ENCODE measurements at regions not wholly inside any gene's neighbourhood (a gene's known extent, or its start where the extent isn't known, plus 50 kb on each side); places are given as distances from the start of the nearest gene placed in this dataset.

DNA sequence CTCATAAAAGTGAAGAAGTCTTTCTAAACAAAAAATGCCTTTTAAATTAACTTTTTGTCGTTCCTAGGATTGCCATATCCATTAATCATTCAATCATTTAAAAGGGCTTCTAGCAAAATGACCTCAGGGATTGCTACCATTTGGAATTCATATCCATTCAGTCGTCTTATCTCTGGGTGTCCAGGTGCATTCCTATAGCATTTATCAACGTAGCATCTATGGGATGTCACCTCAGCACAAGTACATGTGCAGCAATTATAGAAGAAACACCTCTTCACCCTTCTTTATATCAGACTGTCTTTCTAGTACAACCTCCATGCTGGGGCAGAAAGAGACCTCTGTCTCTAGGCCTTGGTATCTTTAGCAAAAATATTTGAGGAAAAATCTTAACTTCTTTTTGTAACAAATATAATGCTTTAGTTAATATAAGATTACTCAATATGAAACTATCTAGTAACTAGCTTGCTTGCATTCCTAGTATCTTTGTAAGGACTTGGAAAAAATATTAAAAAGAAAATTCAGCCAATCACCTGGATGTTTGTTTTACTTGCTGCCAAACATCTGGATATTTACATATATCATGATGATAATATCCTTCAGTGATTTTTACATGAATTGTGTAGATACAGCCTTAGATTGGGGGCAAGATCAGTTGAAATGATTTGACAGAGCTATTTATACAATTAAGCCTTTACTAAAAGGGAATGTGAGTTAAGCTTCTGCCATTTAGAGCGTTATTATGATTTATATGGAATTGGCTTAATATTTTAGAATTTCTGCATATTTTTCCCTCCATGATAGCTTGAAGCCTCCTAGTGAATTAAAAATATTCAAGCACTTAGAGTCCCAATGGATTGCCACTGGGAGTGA, 356.8 kb downstream of the HDGFL1 start:
- Histone ChIP-seq H2AK5ac (ENCODE audit: low read depth, low read length) (no peak overlapping the region), H3K4me1 (ENCODE audit: control insufficient read depth, insufficient read depth, low read length) (peaks cover 7% of the 10 kb centered on the region; the same call in 1 of the 2 replicates), H4K8ac (ENCODE audit: low read depth in 2 of 2, low read length in 2 of 2) (no peak overlapping the region; a peak in 1 of 4 replicates), H3K4me3 (ENCODE audit: insufficient read depth, low read depth, low read length) (no peak overlapping the region), H3K18ac (ENCODE audit: low read depth, low read length) (peak overlapping the region; percentile 65), H2BK5ac (ENCODE audit: low read depth, low read length, poor library complexity, severe bottlenecking) (peak overlapping the region; percentile 36), H3K4ac (ENCODE audit: low read depth, low read length) (no peak overlapping the region), H3K23ac (ENCODE audit: low read depth, low read length) (no peak overlapping the region), H3K27me3 (ENCODE audit: control insufficient read depth, insufficient read depth, low read length) (no peaks in the 10 kb centered on the region), H4K20me1 (ENCODE audit: insufficient read depth, low read length) (no peaks in the 10 kb centered on the region), H2BK120ac (ENCODE audit: low read depth, low read length) (peak overlapping the region; percentile 45; the same call in 1 of the 2 replicates), H2BK20ac (ENCODE audit: low read depth, low read length) (no peak overlapping the region), H4K91ac (ENCODE audit: insufficient read depth, low read depth, low read length) (no peak overlapping the region), H2AFZ (replicated peaks; ENCODE audit: low read length, poor library complexity) (no peak overlapping the region), H3K9me1 (ENCODE audit: insufficient read depth, low read length) (no peaks in the 10 kb centered on the region), H3K4me2 (ENCODE audit: low read depth, low read length) (no peak overlapping the region), H3K14ac (replicated peaks; ENCODE audit: low read depth, low read length) (no peak overlapping the region), H3K56ac (ENCODE audit: extremely low read depth, insufficient read depth, low read length) (no peak overlapping the region), H2BK15ac (ENCODE audit: low read depth, low read length) (no peak overlapping the region), H2AK9ac (replicated peaks; ENCODE audit: low read depth, low read length, poor library complexity) (no peak overlapping the region), H3K79me1 (ENCODE audit: low read depth in 1 of 2, low read length in 2 of 2) (no peaks in the 10 kb centered on the region), H3K9me3 (ENCODE audit: control insufficient read depth, insufficient read depth, low read length) (no peaks in the 10 kb centered on the region), H4K5ac (ENCODE audit: low read depth, low read length) (no peak overlapping the region; the same call in 1 of the 2 replicates), H3K9ac (ENCODE audit: low read depth, low read length) (no peak overlapping the region), H3K36me3 (ENCODE audit: control insufficient read depth, insufficient read depth, low read length) (no peaks in the 10 kb centered on the region), H3K27ac (ENCODE audit: insufficient read depth, low read length) (no peak overlapping the region)
- TF ChIP-seq MAFK (IDR thresholded peaks at IDR 0.05; ENCODE audit: low read depth, low read length) (no peak), POLR2A (IDR thresholded peaks at IDR 0.05; ENCODE audit: low read depth, low read length) (no peak), SMC3 (IDR thresholded peaks at IDR 0.05; ENCODE audit: low read depth, low read length) (no peak), FOS (IDR thresholded peaks at IDR 0.05; ENCODE audit: low read depth, low read length) (no peak), RCOR1 (IDR thresholded peaks at IDR 0.05; ENCODE audit: insufficient replicate concordance, low read length) (no peak), MXI1 (IDR thresholded peaks at IDR 0.05; ENCODE audit: borderline replicate concordance, low read depth, low read length) (no peak), BHLHE40 (IDR thresholded peaks at IDR 0.05; ENCODE audit: low read depth, low read length) (no peak), CHD1 (IDR thresholded peaks at IDR 0.05; ENCODE audit: low read depth, low read length) (no peak), NFE2L2 (IDR thresholded peaks at IDR 0.05; ENCODE audit: low read depth, low read length) (no peak), RFX5 (IDR thresholded peaks at IDR 0.05; ENCODE audit: low read depth, low read length) (no peak), MAZ (IDR thresholded peaks at IDR 0.05; ENCODE audit: borderline replicate concordance, low read depth, low read length) (no peak)
- TF ChIP-seq, protein P1, sequence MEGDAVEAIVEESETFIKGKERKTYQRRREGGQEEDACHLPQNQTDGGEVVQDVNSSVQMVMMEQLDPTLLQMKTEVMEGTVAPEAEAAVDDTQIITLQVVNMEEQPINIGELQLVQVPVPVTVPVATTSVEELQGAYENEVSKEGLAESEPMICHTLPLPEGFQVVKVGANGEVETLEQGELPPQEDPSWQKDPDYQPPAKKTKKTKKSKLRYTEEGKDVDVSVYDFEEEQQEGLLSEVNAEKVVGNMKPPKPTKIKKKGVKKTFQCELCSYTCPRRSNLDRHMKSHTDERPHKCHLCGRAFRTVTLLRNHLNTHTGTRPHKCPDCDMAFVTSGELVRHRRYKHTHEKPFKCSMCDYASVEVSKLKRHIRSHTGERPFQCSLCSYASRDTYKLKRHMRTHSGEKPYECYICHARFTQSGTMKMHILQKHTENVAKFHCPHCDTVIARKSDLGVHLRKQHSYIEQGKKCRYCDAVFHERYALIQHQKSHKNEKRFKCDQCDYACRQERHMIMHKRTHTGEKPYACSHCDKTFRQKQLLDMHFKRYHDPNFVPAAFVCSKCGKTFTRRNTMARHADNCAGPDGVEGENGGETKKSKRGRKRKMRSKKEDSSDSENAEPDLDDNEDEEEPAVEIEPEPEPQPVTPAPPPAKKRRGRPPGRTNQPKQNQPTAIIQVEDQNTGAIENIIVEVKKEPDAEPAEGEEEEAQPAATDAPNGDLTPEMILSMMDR (conservative IDR thresholded peaks at IDR 0.05; ENCODE audit: low read depth, low read length), result no peak
- TF ChIP-seq, protein P2, sequence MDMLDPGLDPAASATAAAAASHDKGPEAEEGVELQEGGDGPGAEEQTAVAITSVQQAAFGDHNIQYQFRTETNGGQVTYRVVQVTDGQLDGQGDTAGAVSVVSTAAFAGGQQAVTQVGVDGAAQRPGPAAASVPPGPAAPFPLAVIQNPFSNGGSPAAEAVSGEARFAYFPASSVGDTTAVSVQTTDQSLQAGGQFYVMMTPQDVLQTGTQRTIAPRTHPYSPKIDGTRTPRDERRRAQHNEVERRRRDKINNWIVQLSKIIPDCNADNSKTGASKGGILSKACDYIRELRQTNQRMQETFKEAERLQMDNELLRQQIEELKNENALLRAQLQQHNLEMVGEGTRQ (IDR thresholded peaks at IDR 0.05; ENCODE audit: low read depth, low read length), result no peak
- TF ChIP-seq, protein P3, sequence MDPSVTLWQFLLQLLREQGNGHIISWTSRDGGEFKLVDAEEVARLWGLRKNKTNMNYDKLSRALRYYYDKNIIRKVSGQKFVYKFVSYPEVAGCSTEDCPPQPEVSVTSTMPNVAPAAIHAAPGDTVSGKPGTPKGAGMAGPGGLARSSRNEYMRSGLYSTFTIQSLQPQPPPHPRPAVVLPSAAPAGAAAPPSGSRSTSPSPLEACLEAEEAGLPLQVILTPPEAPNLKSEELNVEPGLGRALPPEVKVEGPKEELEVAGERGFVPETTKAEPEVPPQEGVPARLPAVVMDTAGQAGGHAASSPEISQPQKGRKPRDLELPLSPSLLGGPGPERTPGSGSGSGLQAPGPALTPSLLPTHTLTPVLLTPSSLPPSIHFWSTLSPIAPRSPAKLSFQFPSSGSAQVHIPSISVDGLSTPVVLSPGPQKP (IDR thresholded peaks at IDR 0.05; ENCODE audit: borderline replicate concordance, low read depth, low read length), result no peak
- peak; percentile 75 for ATAC-seq (ENCODE audit: low read depth)
- no CpG with 5 or more reads among the region's 4 CpGs for WGBS, 2 experiments (ENCODE audit: extremely low coverage in 2 of 2, insufficient read length in 1 of 2)
- DNase-seq, result peak; percentile 42
- in situ Hi-C loops (cut with MboI; ENCODE audit: low sequenced_read_pairs) (no loop called here), intact Hi-C loops (cut with micrococcal nuclease) (no loop called here), dilution Hi-C loops (cut with HindIII; ENCODE audit: low sequenced_read_pairs, unreplicated experiment) (no loop called here)
- CTCF ChIA-PET, result interaction anchor here (0.5 to 1.7 kb wide), 2 partner anchors 9 to 246 kb away, joined by 5 to 6 read pairs; no protein-coding TSS in a partner anchor
- no TSS peak for BruUV-seq (replicated peaks)
- POLR2A ChIA-PET (ENCODE audit: unreplicated experiment), result no interaction called here
